HL-60 (cell line): ENCODE measurements at regions not wholly inside any gene's neighbourhood (a gene's known extent, or its start where the extent isn't known, plus 50 kb on each side); places are given as distances from the start of the nearest gene placed in this dataset.

Experiments
- DNase-seq, 2 experiments: peaks; one replicate each; pipeline ENCODE4 v3.0.0-alpha.2; 2010 to 2020; ENCODE audit warnings: low read depth in 1 of 2, low spot score in 1 of 2
- H3K27ac ChIP-seq: fragments of 250-450 bp; sonication (Bioruptor Pico); replicated peaks from 2 replicates; pipeline ENCODE4 v1.5.1; 2020; ENCODE audit warnings: mild to moderate bottlenecking, moderate library complexity
- H3K27me3 ChIP-seq: fragments of 250-450 bp; sonication (Bioruptor Pico); 2 replicates; pipeline ENCODE4 v1.5.1; 2021; ENCODE audit warnings: mild to moderate bottlenecking, moderate library complexity; ENCODE audit not compliant: insufficient read depth, poor library complexity, severe bottlenecking
- H3K4me3 ChIP-seq: replicated peaks from 2 replicates; pipeline ENCODE4 v1.5.1; 2011; ENCODE audit warnings: mild to moderate bottlenecking, control low read depth, low read length; ENCODE audit not compliant: insufficient read depth
- CTCF ChIP-seq: IDR thresholded peaks from one replicate; pipeline ENCODE4 v1.5.1; 2011; ENCODE audit warnings: low read length, control low read depth, inconsistent platforms; ENCODE audit not compliant: insufficient read depth
- GABPA ChIP-seq: IDR thresholded peaks from 2 replicates; pipeline ENCODE4 v1.6.1; 2012; ENCODE audit warnings: low read depth
- POLR2AphosphoS5 ChIP-seq: IDR thresholded peaks from 2 replicates; pipeline ENCODE4 v1.6.1; 2012; ENCODE audit warnings: low read depth
- REST ChIP-seq: IDR thresholded peaks from 2 replicates; pipeline ENCODE4 v1.6.1; 2012; ENCODE audit warnings: low read depth; ENCODE audit not compliant: insufficient replicate concordance
- SPI1 ChIP-seq: IDR thresholded peaks from 2 replicates; pipeline ENCODE4 v1.6.1; 2012; ENCODE audit warnings: low read depth, mild to moderate bottlenecking, borderline replicate concordance

GRCh38 chr20:16917636-16918035 is 169.5 kb downstream of the OTOR start:
- no peak overlapping the region for H3K4me3 ChIP-seq
- no peak overlapping the region for H3K27ac ChIP-seq
- no peak for DNase-seq
- H3K27me3 ChIP-seq, result no peaks in the 10 kb centered on the region
- TF ChIP-seq POLR2AphosphoS5 (no peak), CTCF (no peak), SPI1 (no peak), REST (no peak), GABPA (no peak)

- H3K27me3 ChIP-seq, result no peaks in the 10 kb centered on the region
- TF ChIP-seq POLR2AphosphoS5 (no peak), GABPA (no peak), SPI1 (no peak), REST (no peak), CTCF (no peak)
- no peak overlapping the region for H3K4me3 ChIP-seq
- DNase-seq, result no peak
- H3K27ac ChIP-seq, result no peak overlapping the region
Observed at GRCh38 chr20:16918366-16918765, 170.2 kb downstream of the OTOR start.

- no peak for DNase-seq
- Histone ChIP-seq H3K27me3 (no peaks in the 10 kb centered on the region), H3K4me3 (no peak overlapping the region), H3K27ac (no peak overlapping the region)
- TF ChIP-seq POLR2AphosphoS5, result no peak
- TF ChIP-seq GABPA, result no peak
- TF ChIP-seq SPI1, result no peak
- TF ChIP-seq REST, result no peak
- TF ChIP-seq CTCF, result no peak
Observed at GRCh38 chr20:16919841-16920240, 171.7 kb downstream of the OTOR start.
